IMR-90 (cell line): ENCODE measurements at regions not wholly inside any gene's neighbourhood (a gene's known extent, or its start where the extent isn't known, plus 50 kb on each side); places are given as distances from the start of the nearest gene placed in this dataset.

ENCODE experiments used
- ATAC-seq: fragments of 200-7000 bp; cut with Tn5 transposase; 2 replicates; pipeline ENCODE4 v1.9.1; 2020; ENCODE audit warnings: low read depth, mild to moderate bottlenecking, moderate library complexity
- BruUV-seq: library from RNA; stranded (reverse); fragments of 400-500 nt; replicated peaks from 2 replicates; lab custom pipeline; 2021; lab: Mats Ljungman, UMichigan
- CTCF ChIA-PET: fragments of 300-600 bp; formaldehyde crosslinking; extraction: SDS; loops from one replicate; lab custom pipeline; 2021; ENCODE audit warnings: antibody characterized with exemption; lab: Yijun Ruan, JAX
- POLR2A ChIA-PET: fragments of 300-600 bp; sonication (Branson Sonifier 250); formaldehyde crosslinking; loops from one replicate; lab custom pipeline; 2022; ENCODE audit warnings: antibody characterized with exemption; ENCODE audit not compliant: unreplicated experiment; lab: Charles Lee
- DNase-seq: peaks from one replicate; pipeline ENCODE4 v3.0.0; 2013
- H2AFZ ChIP-seq: replicated peaks from 2 replicates; pipeline ENCODE3; 2013; ENCODE audit warnings: low read length, mild to moderate bottlenecking; ENCODE audit not compliant: poor library complexity
- H2AK5ac ChIP-seq: 2 replicates; pipeline ENCODE4 v1.6.1; 2013; ENCODE audit warnings: low read depth, low read length, inconsistent platforms
- H2AK9ac ChIP-seq: replicated peaks from 2 replicates; pipeline ENCODE3; 2013; ENCODE audit warnings: mild to moderate bottlenecking, low read depth, low read length, moderate library complexity; ENCODE audit not compliant: poor library complexity
- H2BK120ac ChIP-seq: 2 replicates; pipeline ENCODE4 v1.6.1; 2013; ENCODE audit warnings: low read depth, low read length, inconsistent platforms
- H2BK15ac ChIP-seq: 3 replicates; pipeline ENCODE4 v1.6.1; 2013; ENCODE audit warnings: low read depth, low read length, inconsistent platforms
- H2BK20ac ChIP-seq: 2 replicates; pipeline ENCODE4 v1.6.1; 2013; ENCODE audit warnings: low read depth, mild to moderate bottlenecking, inconsistent platforms, low read length, moderate library complexity
- H2BK5ac ChIP-seq: 2 replicates; pipeline ENCODE4 v1.6.1; 2013; ENCODE audit warnings: mild to moderate bottlenecking, low read depth, low read length, inconsistent platforms; ENCODE audit not compliant: poor library complexity, severe bottlenecking
- H3K14ac ChIP-seq: replicated peaks from 2 replicates; pipeline ENCODE4 v1.6.1; 2013; ENCODE audit warnings: low read depth, low read length, inconsistent platforms
- H3K18ac ChIP-seq: 2 replicates; pipeline ENCODE4 v1.6.1; 2013; ENCODE audit warnings: low read depth, low read length, control low read depth
- H3K23ac ChIP-seq: 2 replicates; pipeline ENCODE4 v1.6.1; 2013; ENCODE audit warnings: low read depth, low read length, inconsistent platforms
- H3K27ac ChIP-seq: 2 replicates; pipeline ENCODE4 v1.5.1; 2013; ENCODE audit warnings: mild to moderate bottlenecking, control low read depth, low read length; ENCODE audit not compliant: insufficient read depth
- H3K27me3 ChIP-seq: 2 replicates; pipeline ENCODE4 v1.6.1; 2013; ENCODE audit warnings: low read length; ENCODE audit not compliant: control insufficient read depth, insufficient read depth
- H3K36me3 ChIP-seq: 2 replicates; pipeline ENCODE4 v1.6.1; 2013; ENCODE audit warnings: low read length, mixed read lengths; ENCODE audit not compliant: control insufficient read depth, insufficient read depth
- H3K4ac ChIP-seq: 2 replicates; pipeline ENCODE4 v1.6.1; 2013; ENCODE audit warnings: low read depth, low read length, inconsistent platforms
- H3K4me1 ChIP-seq: 2 replicates; pipeline ENCODE4 v1.6.1; 2013; ENCODE audit warnings: low read length, mixed read lengths; ENCODE audit not compliant: control insufficient read depth, insufficient read depth
- H3K4me2 ChIP-seq: 2 replicates; pipeline ENCODE4 v1.6.1; 2013; ENCODE audit warnings: low read depth, mild to moderate bottlenecking, control low read depth, low read length, moderate library complexity
- H3K4me3 ChIP-seq: 2 replicates; pipeline ENCODE4 v1.5.1; 2013; ENCODE audit warnings: low read depth, mild to moderate bottlenecking, control low read depth, low read length, moderate library complexity; ENCODE audit not compliant: insufficient read depth
- H3K56ac ChIP-seq: 2 replicates; pipeline ENCODE4 v1.6.1; 2013; ENCODE audit warnings: low read length, inconsistent platforms; ENCODE audit not compliant: insufficient read depth; ENCODE audit errors: extremely low read depth
- H3K79me1 ChIP-seq, 2 experiments: 2 replicates each; pipeline ENCODE4 v1.6.1; 2013; ENCODE audit warnings: low read length in 2 of 2, inconsistent platforms in 1 of 2, low read depth in 1 of 2
- H3K9ac ChIP-seq: 2 replicates; pipeline ENCODE4 v1.6.1; 2013; ENCODE audit warnings: low read depth, low read length, control low read depth
- H3K9me1 ChIP-seq: 2 replicates; pipeline ENCODE4 v1.6.1; 2013; ENCODE audit warnings: low read length, inconsistent platforms; ENCODE audit not compliant: insufficient read depth
- H3K9me3 ChIP-seq: 2 replicates; pipeline ENCODE4 v1.6.1; 2013; ENCODE audit warnings: low read length; ENCODE audit not compliant: control insufficient read depth, insufficient read depth
- H4K20me1 ChIP-seq: 2 replicates; pipeline ENCODE4 v1.6.1; 2013; ENCODE audit warnings: low read length, inconsistent platforms; ENCODE audit not compliant: insufficient read depth
- H4K5ac ChIP-seq: 2 replicates; pipeline ENCODE4 v1.6.1; 2013; ENCODE audit warnings: mild to moderate bottlenecking, low read depth, low read length, control low read depth
- H4K8ac ChIP-seq, 2 experiments: 2 replicates each; pipeline ENCODE4 v1.6.1; 2013; ENCODE audit warnings: low read depth in 2 of 2, low read length in 2 of 2, control low read depth in 1 of 2, inconsistent platforms in 1 of 2
- H4K91ac ChIP-seq: 2 replicates; pipeline ENCODE4 v1.6.1; 2013; ENCODE audit warnings: low read depth, low read length, inconsistent platforms; ENCODE audit not compliant: insufficient read depth
- CTCF ChIP-seq: conservative IDR thresholded peaks from 2 replicates; pipeline ENCODE4 v1.5.1; 2012; ENCODE audit warnings: mild to moderate bottlenecking, low read depth, low read length, improper control_type of control experiment
- WGBS, 2 experiments: methylation state at CpG; one replicate each; pipeline versions ENCODE4 v1.1.5 to v1.1.7; 2013; ENCODE audit warnings: missing lambda C conversion rate in 2 of 2; ENCODE audit not compliant: insufficient read length in 1 of 2; ENCODE audit errors: extremely low coverage in 2 of 2; 5-methylcytosine and 5-hydroxymethylcytosine counted together
- dilution Hi-C: fragments of 300-500 bp; cut with HindIII; formaldehyde crosslinking; loops from one replicate; pipeline ENCODE4 v1.14.3; 2018; ENCODE audit warnings: low sequenced_read_pairs; ENCODE audit not compliant: unreplicated experiment
- in situ Hi-C: fragments of 300-500 bp; cut with MboI; formaldehyde crosslinking; loops from 3 replicates; pipeline ENCODE4 v1.14.3; 2019; ENCODE audit warnings: low sequenced_read_pairs, inconsistent platforms, mixed read lengths
- intact Hi-C: fragments of 100-400 bp; cut with micrococcal nuclease; formaldehyde crosslinking; loops from 2 replicates; pipeline ENCODE4 v1.10.0; 2022

- no peaks in the 10 kb centered on the region for H3K9me3 ChIP-seq
- no peak overlapping the region for H4K8ac ChIP-seq
- H3K27me3 ChIP-seq: no peaks in the 10 kb centered on the region
- intact Hi-C loops (no loop called here), dilution Hi-C loops (no loop called here), in situ Hi-C loops (no loop called here)
- no peaks in the 10 kb centered on the region for H3K4me1 ChIP-seq
- H4K5ac ChIP-seq: no peak overlapping the region
- no peak overlapping the region for H3K4me2 ChIP-seq
- H3K79me1 ChIP-seq: no peaks in the 10 kb centered on the region
- no peak overlapping the region for H3K23ac ChIP-seq
- H2BK15ac ChIP-seq: no peak overlapping the region
- no TSS peak for BruUV-seq
- no peak overlapping the region for H2AFZ ChIP-seq
- H3K56ac ChIP-seq: no peak overlapping the region
- H3K14ac ChIP-seq: no peak overlapping the region
- no peaks in the 10 kb centered on the region for H4K20me1 ChIP-seq
- no peak overlapping the region for H3K9ac ChIP-seq
- H2AK5ac ChIP-seq: no peak overlapping the region
- no peak overlapping the region for H2AK9ac ChIP-seq
- ATAC-seq: no peak
- no peak overlapping the region for H2BK20ac ChIP-seq
- no peak overlapping the region for H2BK120ac ChIP-seq
- no peak for DNase-seq
- H4K91ac ChIP-seq: no peak overlapping the region
- WGBS, 2 experiments: no CpG with 5 or more reads among the region's 6 CpGs
- CTCF ChIA-PET: no interaction called here
- H3K18ac ChIP-seq: no peak overlapping the region
- POLR2A ChIA-PET: no interaction called here
- H3K4me3 ChIP-seq: no peak overlapping the region
- no peak for TF ChIP-seq CTCF
- H3K9me1 ChIP-seq: peaks cover 3% of the 10 kb centered on the region; the same call in 1 of the 2 replicates
- no peak overlapping the region for H2BK5ac ChIP-seq
- H3K36me3 ChIP-seq: no peaks in the 10 kb centered on the region
- H3K4ac ChIP-seq: no peak overlapping the region
- H3K27ac ChIP-seq: no peak overlapping the region
Measured at GRCh38 chr9:89844535-89844934, 239.7 kb downstream of the GADD45G start.
